ENCODE measurements at regions not wholly inside any gene's neighbourhood (a gene's known extent, or its start where the extent isn't known, plus 50 kb on each side); places are given as distances from the start of the nearest gene placed in this dataset.

DNA sequence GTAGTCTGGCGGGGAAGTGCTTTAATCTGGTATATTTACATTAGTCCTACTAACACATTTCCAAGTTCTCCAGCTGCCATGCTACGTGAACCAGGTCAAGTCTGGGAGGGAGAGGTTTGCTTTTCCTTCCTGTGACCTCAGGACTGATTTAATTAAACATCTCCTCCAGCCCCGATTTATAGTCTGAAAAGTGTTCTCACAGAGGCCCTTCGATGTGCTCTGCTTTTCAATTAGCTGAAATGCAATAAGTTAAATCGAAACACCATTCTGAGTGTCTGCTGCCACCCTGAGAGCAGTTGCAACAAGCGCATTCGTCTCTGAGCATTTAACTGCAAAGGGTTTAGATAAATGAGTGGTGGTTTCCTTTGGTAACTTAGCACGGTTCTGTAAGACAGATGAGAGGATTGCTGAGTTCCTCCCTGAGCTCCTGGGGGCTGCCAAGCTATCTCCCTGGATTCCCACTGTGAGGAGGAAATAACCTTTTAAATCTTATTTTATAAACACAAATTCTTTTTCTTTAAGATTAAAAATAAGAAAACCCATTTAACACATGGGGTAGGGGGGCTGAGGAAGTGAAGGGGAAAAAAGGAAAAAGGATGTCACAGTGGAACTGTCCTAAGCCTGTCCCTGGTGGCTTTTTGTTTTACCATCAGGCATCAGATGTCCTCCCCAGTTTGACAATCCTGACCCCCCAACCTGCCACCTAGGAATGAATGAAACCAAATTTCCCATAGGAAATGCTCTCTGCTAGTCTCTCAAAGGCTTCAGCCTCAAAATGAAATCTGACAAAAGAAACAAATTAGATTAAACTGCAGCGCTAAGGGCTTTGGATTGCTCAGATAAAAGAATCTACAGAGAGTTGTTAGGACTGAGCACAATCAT, 56.5 kb upstream of the CREB1 start:
- H3K4me3 ChIP-seq (ENCODE audit: low read depth, low read length): no peak overlapping the region
- no peak for DNase-seq (ENCODE audit: low read depth)

DNA sequence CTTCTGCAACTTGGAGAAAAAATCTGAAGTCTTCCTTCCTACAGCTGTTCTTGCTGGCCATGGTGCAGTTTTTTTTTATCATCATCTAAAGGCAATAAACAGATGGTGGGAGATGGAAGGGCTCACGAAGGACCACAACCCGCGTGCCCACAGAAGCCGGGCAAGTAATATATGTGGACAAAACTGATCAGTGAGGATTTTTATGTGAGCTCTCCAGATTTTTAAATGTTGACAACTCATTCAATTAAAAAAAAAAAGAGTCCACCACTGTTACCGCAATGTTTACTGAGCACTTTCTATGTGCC, 55.9 kb upstream of the CREB1 start:
- Histone ChIP-seq H3K27me3 (ENCODE audit: control insufficient read depth, insufficient read depth, low read length) (no peaks in the 10 kb centered on the region), H3K36me3 (ENCODE audit: control insufficient read depth, insufficient read depth, low read length) (no peaks in the 10 kb centered on the region), H3K4me3 (ENCODE audit: low read depth, low read length) (no peak overlapping the region)
- no peak for DNase-seq (ENCODE audit: low read depth)
- TF ChIP-seq CTCF (IDR thresholded peaks at IDR 0.05; ENCODE audit: insufficient read depth, low read length, poor library complexity, severe bottlenecking): no peak

More for the DNA sequence above, 56.5 kb upstream of the CREB1 start:
- peak; percentile 81 for TF ChIP-seq CTCF (IDR thresholded peaks at IDR 0.05; ENCODE audit: insufficient read depth, low read length, poor library complexity, severe bottlenecking)
- no peaks in the 10 kb centered on the region for H3K36me3 ChIP-seq (ENCODE audit: control insufficient read depth, insufficient read depth, low read length)
- no peaks in the 10 kb centered on the region for H3K27me3 ChIP-seq (ENCODE audit: control insufficient read depth, insufficient read depth, low read length)

GRCh38 chr2:207474863-207475485, 54.8 kb upstream of the CREB1 start:
- H3K4me3 ChIP-seq (ENCODE audit: low read depth, low read length): no peak overlapping the region
- TF ChIP-seq CTCF (IDR thresholded peaks at IDR 0.05; ENCODE audit: insufficient read depth, low read length, poor library complexity, severe bottlenecking): peak; percentile 46

DNA sequence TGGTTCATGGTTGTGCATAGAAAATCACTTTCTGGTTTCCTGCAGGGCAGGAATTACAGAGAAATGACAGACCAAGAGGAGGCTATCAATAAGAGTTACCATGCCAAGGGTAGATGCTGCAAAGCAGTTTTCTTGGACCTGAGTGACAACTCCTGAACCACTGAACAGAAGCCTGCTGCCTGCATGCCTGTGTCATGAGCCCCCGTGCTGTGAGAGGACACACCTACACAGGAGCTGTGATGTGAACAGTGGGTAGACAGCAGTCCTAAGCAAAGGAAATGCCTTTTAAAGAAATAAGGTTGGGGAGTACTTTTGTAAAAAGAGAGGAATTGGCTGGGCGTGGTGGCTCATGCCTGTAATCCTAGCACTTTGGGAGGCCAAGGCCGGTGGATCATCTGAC, 54.2 kb upstream of the CREB1 start:
- DNase-seq (ENCODE audit: low read depth): no peak
- TF ChIP-seq CTCF (IDR thresholded peaks at IDR 0.05; ENCODE audit: insufficient read depth, low read length, poor library complexity, severe bottlenecking): no peak
- Histone ChIP-seq H3K4me3 (ENCODE audit: low read depth, low read length) (no peak overlapping the region), H3K36me3 (ENCODE audit: control insufficient read depth, insufficient read depth, low read length) (no peaks in the 10 kb centered on the region), H3K27me3 (ENCODE audit: control insufficient read depth, insufficient read depth, low read length) (no peaks in the 10 kb centered on the region)

More at GRCh38 chr2:207474863-207475485, 54.8 kb upstream of the CREB1 start:
- DNase-seq (ENCODE audit: low read depth): no peak
- H3K36me3 ChIP-seq (ENCODE audit: control insufficient read depth, insufficient read depth, low read length): no peaks in the 10 kb centered on the region
- no peaks in the 10 kb centered on the region for H3K27me3 ChIP-seq (ENCODE audit: control insufficient read depth, insufficient read depth, low read length)

- H3K4me3 ChIP-seq (ENCODE audit: low read depth, low read length): no peak overlapping the region
- DNase-seq (ENCODE audit: low read depth): no peak
- no peak for TF ChIP-seq CTCF (IDR thresholded peaks at IDR 0.05; ENCODE audit: insufficient read depth, low read length, poor library complexity, severe bottlenecking)
- no peaks in the 10 kb centered on the region for H3K36me3 ChIP-seq (ENCODE audit: control insufficient read depth, insufficient read depth, low read length)
- no peaks in the 10 kb centered on the region for H3K27me3 ChIP-seq (ENCODE audit: control insufficient read depth, insufficient read depth, low read length)
Observed at GRCh38 chr2:207477896-207478295, 51.9 kb upstream of the CREB1 start.

Measured in kidney epithelial cell (primary cell).